GM23248 (cell line): ENCODE measurements at regions not wholly inside any gene's neighbourhood (a gene's known extent, or its start where the extent isn't known, plus 50 kb on each side); places are given as distances from the start of the nearest gene placed in this dataset.

Source experiments
- DNase-seq: peaks from one replicate; pipeline ENCODE4 v3.0.0-alpha.2; 2015
- H2AFZ ChIP-seq: fragments of 200-600 bp; sonication (generic); 2 replicates; pipeline ENCODE4 v1.6.1; 2016; ENCODE audit warnings: antibody characterized with exemption
- H3F3A ChIP-seq: fragments of 200-600 bp; sonication (generic); 2 replicates; pipeline ENCODE4 v1.6.1; 2016; ENCODE audit warnings: mild to moderate bottlenecking, antibody characterized with exemption, mixed run types; ENCODE audit not compliant: insufficient read depth
- H3K27ac ChIP-seq: fragments of 200-600 bp; sonication (generic); 2 replicates; pipeline ENCODE4 v1.5.1; 2016; ENCODE audit warnings: mild to moderate bottlenecking
- H3K27me3 ChIP-seq: fragments of 200-600 bp; sonication (generic); replicated peaks from 2 replicates; pipeline ENCODE4 v1.6.1; 2016; ENCODE audit warnings: mild to moderate bottlenecking; ENCODE audit not compliant: insufficient read depth
- H3K36me3 ChIP-seq: fragments of 200-600 bp; sonication (generic); 2 replicates; pipeline ENCODE4 v1.6.1; 2016; ENCODE audit warnings: low read depth, mild to moderate bottlenecking
- H3K4me1 ChIP-seq: fragments of 200-600 bp; sonication (generic); 2 replicates; pipeline ENCODE4 v1.6.1; 2016; ENCODE audit warnings: mild to moderate bottlenecking; ENCODE audit not compliant: insufficient read depth
- H3K4me2 ChIP-seq: fragments of 200-600 bp; sonication (generic); one replicate; pipeline ENCODE4 v1.6.1; 2016; ENCODE audit warnings: mild to moderate bottlenecking; ENCODE audit not compliant: unreplicated experiment
- H3K4me3 ChIP-seq: fragments of 200-600 bp; sonication (generic); 2 replicates; pipeline ENCODE4 v1.5.1; 2016; ENCODE audit warnings: mild to moderate bottlenecking
- H3K79me2 ChIP-seq: fragments of 200-600 bp; sonication (generic); 2 replicates; pipeline ENCODE4 v1.6.1; 2016; ENCODE audit warnings: mild to moderate bottlenecking; ENCODE audit not compliant: insufficient read depth
- H3K9ac ChIP-seq: fragments of 200-600 bp; sonication (generic); 2 replicates; pipeline ENCODE4 v1.6.1; 2016; ENCODE audit warnings: mild to moderate bottlenecking
- H3K9me2 ChIP-seq: fragments of 200-600 bp; sonication (generic); 2 replicates; pipeline ENCODE4 v1.6.1; 2016; ENCODE audit warnings: mixed run types, mild to moderate bottlenecking, moderate library complexity; ENCODE audit not compliant: insufficient read depth
- H3K9me3 ChIP-seq: fragments of 200-600 bp; sonication (generic); one replicate; pipeline ENCODE4 v1.6.1; 2017; ENCODE audit warnings: low read depth
- H4K20me1 ChIP-seq: fragments of 200-600 bp; sonication (generic); 2 replicates; pipeline ENCODE4 v1.6.0; 2016; ENCODE audit not compliant: insufficient read depth
- EZH2 ChIP-seq: fragments of 200-600 bp; sonication (generic); IDR thresholded peaks from 2 replicates; pipeline ENCODE4 v1.6.1; 2018; ENCODE audit warnings: antibody characterized with exemption, mild to moderate bottlenecking; ENCODE audit not compliant: insufficient read depth, poor library complexity, severe bottlenecking
- EZH2phosphoT487 ChIP-seq: fragments of 200-600 bp; sonication (generic); IDR thresholded peaks from 2 replicates; pipeline ENCODE4 v1.6.1; 2018; ENCODE audit warnings: antibody characterized with exemption, moderate library complexity, mild to moderate bottlenecking, low read depth; ENCODE audit not compliant: insufficient read depth
- WGBS, 2 experiments: methylation state at CpG; one replicate each; pipeline ENCODE4 v1.1.6; 2015 to 2017; ENCODE audit warnings: low lambda C conversion rate in 2 of 2, low coverage in 1 of 2; ENCODE audit errors: missing lambda C conversion rate in 2 of 2; 5-methylcytosine and 5-hydroxymethylcytosine counted together
- in situ Hi-C: fragments of 300-500 bp; cut with MboI; formaldehyde crosslinking; loops from 2 replicates; pipeline ENCODE4 v1.15.0; 2020

GRCh38 chr11:97123237-97123636 is 733.4 kb downstream of the JRKL start:
- Histone ChIP-seq H3K9me2 (no peaks in the 10 kb centered on the region), H3K79me2 (no peaks in the 10 kb centered on the region), H3K27me3 (no peaks in the 10 kb centered on the region), H3K4me1 (no peaks in the 10 kb centered on the region), H3K27ac (no peak overlapping the region), H3F3A (no peaks in the 10 kb centered on the region), H3K36me3 (no peaks in the 10 kb centered on the region), H4K20me1 (no peaks in the 10 kb centered on the region), H3K4me3 (no peak overlapping the region), H3K9me3 (no peaks in the 10 kb centered on the region), H2AFZ (no peak overlapping the region), H3K4me2 (no peak overlapping the region), H3K9ac (no peak overlapping the region)
- WGBS, 2 experiments: 7 to 9% methylated on average over 2 of the region's 2 CpGs
- in situ Hi-C loops: no loop called here
- no peak for DNase-seq
- no peak for TF ChIP-seq EZH2phosphoT487
- TF ChIP-seq EZH2: no peak

GRCh38 chr11:97136067-97136466 is 746.3 kb downstream of the JRKL start:
- 10 to 17% methylated on average over 1 of the region's 1 CpG for WGBS, 2 experiments
- DNase-seq: no peak
- in situ Hi-C loops: no loop called here

GRCh38 chr11:97140885-97141494 is 751.2 kb downstream of the JRKL start:
- no peak overlapping the region for H3K4me2 ChIP-seq
- H3K36me3 ChIP-seq: no peaks in the 10 kb centered on the region
- no peaks in the 10 kb centered on the region for H3K4me1 ChIP-seq
- no peaks in the 10 kb centered on the region for H3F3A ChIP-seq
- TF ChIP-seq EZH2phosphoT487 (no peak), EZH2 (no peak)
- H4K20me1 ChIP-seq: no peaks in the 10 kb centered on the region
- no peak overlapping the region for H3K9ac ChIP-seq
- no peaks in the 10 kb centered on the region for H3K9me3 ChIP-seq
- DNase-seq: peak; percentile 42
- no peak overlapping the region for H3K27ac ChIP-seq
- 2 to 3% methylated on average over 2 of the region's 2 CpGs for WGBS, 2 experiments
- no peak overlapping the region for H3K4me3 ChIP-seq
- in situ Hi-C loops: no loop called here
- H3K79me2 ChIP-seq: no peaks in the 10 kb centered on the region
- H3K9me2 ChIP-seq: no peaks in the 10 kb centered on the region
- H2AFZ ChIP-seq: no peak overlapping the region
- H3K27me3 ChIP-seq: no peaks in the 10 kb centered on the region

More at GRCh38 chr11:97136067-97136466, 746.3 kb downstream of the JRKL start:
- Histone ChIP-seq H3K27me3 (no peaks in the 10 kb centered on the region), H3K9me2 (no peaks in the 10 kb centered on the region), H3F3A (no peaks in the 10 kb centered on the region), H3K4me2 (no peak overlapping the region), H2AFZ (no peak overlapping the region), H3K9me3 (no peaks in the 10 kb centered on the region), H4K20me1 (no peaks in the 10 kb centered on the region), H3K36me3 (no peaks in the 10 kb centered on the region), H3K27ac (no peak overlapping the region), H3K9ac (no peak overlapping the region), H3K4me3 (no peak overlapping the region), H3K4me1 (no peaks in the 10 kb centered on the region), H3K79me2 (no peaks in the 10 kb centered on the region)
- TF ChIP-seq EZH2: no peak
- no peak for TF ChIP-seq EZH2phosphoT487

GRCh38 chr11:97143463-97143862 is 753.6 kb downstream of the JRKL start:
- Histone ChIP-seq H4K20me1 (no peaks in the 10 kb centered on the region), H3K4me3 (no peak overlapping the region), H3F3A (no peaks in the 10 kb centered on the region), H3K9me3 (no peaks in the 10 kb centered on the region), H2AFZ (no peak overlapping the region), H3K4me1 (no peaks in the 10 kb centered on the region), H3K27ac (no peak overlapping the region), H3K79me2 (no peaks in the 10 kb centered on the region), H3K36me3 (no peaks in the 10 kb centered on the region), H3K9me2 (no peaks in the 10 kb centered on the region), H3K9ac (no peak overlapping the region), H3K4me2 (no peak overlapping the region), H3K27me3 (no peaks in the 10 kb centered on the region)
- in situ Hi-C loops: no loop called here
- no peak for TF ChIP-seq EZH2
- no peak for TF ChIP-seq EZH2phosphoT487
- no peak for DNase-seq
- 0 to 4% methylated on average over 1 of the region's 1 CpG for WGBS, 2 experiments

GRCh38 chr11:97149741-97150140 is 759.9 kb downstream of the JRKL start:
- DNase-seq: no peak
- H3K27me3 ChIP-seq: no peaks in the 10 kb centered on the region
- no peak overlapping the region for H3K4me2 ChIP-seq
- no peak overlapping the region for H3K27ac ChIP-seq
- no peaks in the 10 kb centered on the region for H3K9me3 ChIP-seq
- no peak overlapping the region for H2AFZ ChIP-seq
- H4K20me1 ChIP-seq: no peaks in the 10 kb centered on the region
- no peaks in the 10 kb centered on the region for H3K4me1 ChIP-seq
- WGBS, 2 experiments: 16% methylated on average over 2 of the region's 2 CpGs
- H3K36me3 ChIP-seq: no peaks in the 10 kb centered on the region
- no peak overlapping the region for H3K9ac ChIP-seq
- TF ChIP-seq EZH2: no peak
- no peak for TF ChIP-seq EZH2phosphoT487
- H3F3A ChIP-seq: no peaks in the 10 kb centered on the region
- no peaks in the 10 kb centered on the region for H3K79me2 ChIP-seq
- no peaks in the 10 kb centered on the region for H3K9me2 ChIP-seq
- H3K4me3 ChIP-seq: no peak overlapping the region
- in situ Hi-C loops: no loop called here
